GM23338 (cell line): ENCODE measurements at regions not wholly inside any gene's neighbourhood (a gene's known extent, or its start where the extent isn't known, plus 50 kb on each side); places are given as distances from the start of the nearest gene placed in this dataset.

ENCODE experiments used
- ATAC-seq: fragments of 200-7000 bp; cut with Tn5 transposase; 3 replicates; pipeline ENCODE4 v1.9.1; 2020
- DNase-seq: peaks from one replicate; pipeline ENCODE4 v3.0.0-alpha.2; 2015; ENCODE audit warnings: low spot score
- H2AFZ ChIP-seq: fragments of 200-600 bp; sonication (generic); 2 replicates; pipeline ENCODE4 v1.8.0; 2016; ENCODE audit warnings: antibody characterized with exemption, mild to moderate bottlenecking, moderate library complexity
- H3F3A ChIP-seq: fragments of 200-600 bp; sonication (generic); replicated peaks from 2 replicates; pipeline ENCODE4 v1.8.0; 2017; ENCODE audit warnings: antibody characterized with exemption, mixed run types, low read depth
- H3K27ac ChIP-seq: fragments of 200-600 bp; sonication (generic); 2 replicates; pipeline ENCODE4 v1.6.1; 2016; ENCODE audit warnings: low read depth
- H3K27me3 ChIP-seq: fragments of 200-600 bp; sonication (generic); 2 replicates; pipeline ENCODE4 v1.8.0; 2016; ENCODE audit warnings: mild to moderate bottlenecking, mixed run types, moderate library complexity; ENCODE audit not compliant: insufficient read depth
- H3K36me3 ChIP-seq: fragments of 200-600 bp; sonication (generic); 2 replicates; pipeline ENCODE4 v1.8.0; 2016; ENCODE audit warnings: mild to moderate bottlenecking; ENCODE audit not compliant: insufficient read depth
- H3K4me1 ChIP-seq: fragments of 200-600 bp; sonication (generic); 2 replicates; pipeline ENCODE4 v1.8.0; 2016; ENCODE audit warnings: mild to moderate bottlenecking, moderate library complexity; ENCODE audit not compliant: insufficient read depth
- H3K4me2 ChIP-seq: fragments of 200-600 bp; sonication (generic); 2 replicates; pipeline ENCODE4 v1.7.1; 2017; ENCODE audit warnings: mixed run types
- H3K4me3 ChIP-seq: fragments of 200-600 bp; sonication (generic); 2 replicates; pipeline ENCODE4 v1.6.1; 2016; ENCODE audit warnings: mixed run types
- H3K79me2 ChIP-seq: fragments of 200-600 bp; sonication (generic); replicated peaks from 2 replicates; pipeline ENCODE4 v1.8.0; 2017; ENCODE audit warnings: mild to moderate bottlenecking; ENCODE audit not compliant: insufficient read depth
- H3K9me2 ChIP-seq: fragments of 200-600 bp; sonication (generic); 2 replicates; pipeline ENCODE4 v1.8.0; 2017; ENCODE audit not compliant: insufficient read depth
- H4K20me1 ChIP-seq: fragments of 200-600 bp; sonication (generic); replicated peaks from 2 replicates; pipeline ENCODE4 v1.8.0; 2017; ENCODE audit warnings: mild to moderate bottlenecking; ENCODE audit not compliant: insufficient read depth
- H3K27ac Mint-ChIP-seq: 2 replicates; pipeline ENCODE4 v1.8.0; 2020; ENCODE audit warnings: inconsistent platforms, mild to moderate bottlenecking, moderate library complexity, mixed read lengths
- H3K27me3 Mint-ChIP-seq: 3 replicates; pipeline ENCODE4 v1.8.0; 2022; ENCODE audit warnings: low read depth, mild to moderate bottlenecking, moderate library complexity, mixed read lengths, inconsistent platforms; ENCODE audit not compliant: insufficient read depth, poor library complexity
- H3K36me3 Mint-ChIP-seq: 3 replicates; pipeline ENCODE4 v1.8.0; 2021; ENCODE audit warnings: low read depth, mild to moderate bottlenecking, inconsistent platforms, moderate library complexity, mixed read lengths
- H3K4me1 Mint-ChIP-seq: 3 replicates; pipeline ENCODE4 v1.8.0; 2020; ENCODE audit warnings: mild to moderate bottlenecking, inconsistent platforms, mixed read lengths
- H3K4me3 Mint-ChIP-seq: 3 replicates; pipeline ENCODE4 v1.8.0; 2021; ENCODE audit warnings: moderate library complexity, mild to moderate bottlenecking, inconsistent platforms, mixed read lengths
- H3K9me3 Mint-ChIP-seq: 3 replicates; pipeline ENCODE4 v1.8.0; 2020; ENCODE audit warnings: moderate library complexity, mild to moderate bottlenecking, inconsistent platforms, mixed read lengths
- CREB1 ChIP-seq: fragments of 250-450 bp; sonication (Bioruptor Pico); IDR thresholded peaks from 2 replicates; pipeline ENCODE4 v1.5.0; 2020; ENCODE audit warnings: low read depth, mild to moderate bottlenecking, moderate library complexity
- EZH2phosphoT487 ChIP-seq: fragments of 200-600 bp; sonication (generic); IDR thresholded peaks from one replicate; pipeline ENCODE4 v1.8.1; 2018; ENCODE audit warnings: antibody characterized with exemption; ENCODE audit not compliant: unreplicated experiment
- JUNB ChIP-seq: IDR thresholded peaks from one replicate; pipeline ENCODE4 v1.6.1; 2016; ENCODE audit warnings: antibody characterized with exemption; ENCODE audit not compliant: unreplicated experiment
- NANOG ChIP-seq: IDR thresholded peaks from 2 replicates; pipeline ENCODE4 v1.6.1; 2016; ENCODE audit warnings: antibody characterized with exemption, borderline replicate concordance
- POLR2AphosphoS5 ChIP-seq: IDR thresholded peaks from 2 replicates; pipeline ENCODE4 v1.6.1; 2016; ENCODE audit warnings: antibody characterized with exemption, low read depth
- REST ChIP-seq: IDR thresholded peaks from one replicate; pipeline ENCODE4 v1.6.1; 2018; ENCODE audit warnings: antibody characterized with exemption; ENCODE audit not compliant: unreplicated experiment
- ZNF114 ChIP-seq: fragments of 250-450 bp; sonication (Bioruptor Pico); IDR thresholded peaks from 2 replicates; pipeline ENCODE4 v1.5.0; 2020; ENCODE audit warnings: mild to moderate bottlenecking, moderate library complexity
- TF ChIP-seq, protein P1 (sequence below): IDR thresholded peaks from 2 replicates; pipeline ENCODE4 v1.6.1; 2016; ENCODE audit warnings: antibody characterized with exemption
- TF ChIP-seq, protein P2 (sequence below): fragments of 250-450 bp; sonication (Bioruptor Pico); IDR thresholded peaks from 2 replicates; pipeline ENCODE4 v1.5.0; 2020; ENCODE audit warnings: mild to moderate bottlenecking, moderate library complexity
- TF ChIP-seq, protein P3 (sequence below), 2 experiments: fragments of 200-600 bp in 1 of 2; sonication (generic) in 1 of 2; conservative IDR thresholded peaks; 2 replicates each; pipeline versions ENCODE4 v1.5.1 to v1.6.1; 2016 to 2017; ENCODE audit warnings: antibody characterized with exemption in 2 of 2, low read depth in 2 of 2, mild to moderate bottlenecking in 2 of 2, moderate library complexity in 1 of 2

- TF ChIP-seq, protein P1, sequence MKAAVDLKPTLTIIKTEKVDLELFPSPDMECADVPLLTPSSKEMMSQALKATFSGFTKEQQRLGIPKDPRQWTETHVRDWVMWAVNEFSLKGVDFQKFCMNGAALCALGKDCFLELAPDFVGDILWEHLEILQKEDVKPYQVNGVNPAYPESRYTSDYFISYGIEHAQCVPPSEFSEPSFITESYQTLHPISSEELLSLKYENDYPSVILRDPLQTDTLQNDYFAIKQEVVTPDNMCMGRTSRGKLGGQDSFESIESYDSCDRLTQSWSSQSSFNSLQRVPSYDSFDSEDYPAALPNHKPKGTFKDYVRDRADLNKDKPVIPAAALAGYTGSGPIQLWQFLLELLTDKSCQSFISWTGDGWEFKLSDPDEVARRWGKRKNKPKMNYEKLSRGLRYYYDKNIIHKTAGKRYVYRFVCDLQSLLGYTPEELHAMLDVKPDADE = no peak
- TF ChIP-seq POLR2AphosphoS5 = no peak
- TF ChIP-seq REST = no peak
- no peak for TF ChIP-seq JUNB
- no peak for TF ChIP-seq ZNF114 (CRISPR knock-in tag)
- no peak for TF ChIP-seq NANOG
- TF ChIP-seq EZH2phosphoT487 = no peak
- TF ChIP-seq, protein P2, sequence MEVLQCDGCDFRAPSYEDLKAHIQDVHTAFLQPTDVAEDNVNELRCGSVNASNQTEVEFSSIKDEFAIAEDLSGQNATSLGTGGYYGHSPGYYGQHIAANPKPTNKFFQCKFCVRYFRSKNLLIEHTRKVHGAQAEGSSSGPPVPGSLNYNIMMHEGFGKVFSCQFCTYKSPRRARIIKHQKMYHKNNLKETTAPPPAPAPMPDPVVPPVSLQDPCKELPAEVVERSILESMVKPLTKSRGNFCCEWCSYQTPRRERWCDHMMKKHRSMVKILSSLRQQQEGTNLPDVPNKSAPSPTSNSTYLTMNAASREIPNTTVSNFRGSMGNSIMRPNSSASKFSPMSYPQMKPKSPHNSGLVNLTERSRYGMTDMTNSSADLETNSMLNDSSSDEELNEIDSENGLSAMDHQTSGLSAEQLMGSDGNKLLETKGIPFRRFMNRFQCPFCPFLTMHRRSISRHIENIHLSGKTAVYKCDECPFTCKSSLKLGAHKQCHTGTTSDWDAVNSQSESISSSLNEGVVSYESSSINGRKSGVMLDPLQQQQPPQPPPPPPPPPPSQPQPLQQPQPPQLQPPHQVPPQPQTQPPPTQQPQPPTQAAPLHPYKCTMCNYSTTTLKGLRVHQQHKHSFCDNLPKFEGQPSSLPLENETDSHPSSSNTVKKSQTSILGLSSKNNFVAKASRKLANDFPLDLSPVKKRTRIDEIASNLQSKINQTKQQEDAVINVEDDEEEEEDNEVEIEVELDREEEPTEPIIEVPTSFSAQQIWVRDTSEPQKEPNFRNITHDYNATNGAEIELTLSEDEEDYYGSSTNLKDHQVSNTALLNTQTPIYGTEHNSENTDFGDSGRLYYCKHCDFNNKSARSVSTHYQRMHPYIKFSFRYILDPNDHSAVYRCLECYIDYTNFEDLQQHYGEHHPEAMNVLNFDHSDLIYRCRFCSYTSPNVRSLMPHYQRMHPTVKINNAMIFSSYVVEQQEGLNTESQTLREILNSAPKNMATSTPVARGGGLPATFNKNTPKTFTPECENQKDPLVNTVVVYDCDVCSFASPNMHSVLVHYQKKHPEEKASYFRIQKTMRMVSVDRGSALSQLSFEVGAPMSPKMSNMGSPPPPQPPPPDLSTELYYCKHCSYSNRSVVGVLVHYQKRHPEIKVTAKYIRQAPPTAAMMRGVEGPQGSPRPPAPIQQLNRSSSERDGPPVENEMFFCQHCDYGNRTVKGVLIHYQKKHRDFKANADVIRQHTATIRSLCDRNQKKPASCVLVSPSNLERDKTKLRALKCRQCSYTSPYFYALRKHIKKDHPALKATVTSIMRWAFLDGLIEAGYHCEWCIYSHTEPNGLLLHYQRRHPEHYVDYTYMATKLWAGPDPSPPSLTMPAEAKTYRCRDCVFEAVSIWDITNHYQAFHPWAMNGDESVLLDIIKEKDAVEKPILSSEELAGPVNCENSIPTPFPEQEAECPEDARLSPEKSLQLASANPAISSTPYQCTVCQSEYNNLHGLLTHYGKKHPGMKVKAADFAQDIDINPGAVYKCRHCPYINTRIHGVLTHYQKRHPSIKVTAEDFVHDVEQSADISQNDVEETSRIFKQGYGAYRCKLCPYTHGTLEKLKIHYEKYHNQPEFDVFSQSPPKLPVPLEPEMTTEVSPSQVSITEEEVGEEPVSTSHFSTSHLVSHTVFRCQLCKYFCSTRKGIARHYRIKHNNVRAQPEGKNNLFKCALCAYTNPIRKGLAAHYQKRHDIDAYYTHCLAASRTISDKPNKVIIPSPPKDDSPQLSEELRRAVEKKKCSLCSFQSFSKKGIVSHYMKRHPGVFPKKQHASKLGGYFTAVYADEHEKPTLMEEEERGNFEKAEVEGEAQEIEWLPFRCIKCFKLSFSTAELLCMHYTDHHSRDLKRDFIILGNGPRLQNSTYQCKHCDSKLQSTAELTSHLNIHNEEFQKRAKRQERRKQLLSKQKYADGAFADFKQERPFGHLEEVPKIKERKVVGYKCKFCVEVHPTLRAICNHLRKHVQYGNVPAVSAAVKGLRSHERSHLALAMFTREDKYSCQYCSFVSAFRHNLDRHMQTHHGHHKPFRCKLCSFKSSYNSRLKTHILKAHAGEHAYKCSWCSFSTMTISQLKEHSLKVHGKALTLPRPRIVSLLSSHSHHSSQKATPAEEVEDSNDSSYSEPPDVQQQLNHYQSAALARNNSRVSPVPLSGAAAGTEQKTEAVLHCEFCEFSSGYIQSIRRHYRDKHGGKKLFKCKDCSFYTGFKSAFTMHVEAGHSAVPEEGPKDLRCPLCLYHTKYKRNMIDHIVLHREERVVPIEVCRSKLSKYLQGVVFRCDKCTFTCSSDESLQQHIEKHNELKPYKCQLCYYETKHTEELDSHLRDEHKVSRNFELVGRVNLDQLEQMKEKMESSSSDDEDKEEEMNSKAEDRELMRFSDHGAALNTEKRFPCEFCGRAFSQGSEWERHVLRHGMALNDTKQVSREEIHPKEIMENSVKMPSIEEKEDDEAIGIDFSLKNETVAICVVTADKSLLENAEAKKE (CRISPR knock-in tag) = no peak
- TF ChIP-seq CREB1 (CRISPR knock-in tag) = no peak
- TF ChIP-seq, protein P3, sequence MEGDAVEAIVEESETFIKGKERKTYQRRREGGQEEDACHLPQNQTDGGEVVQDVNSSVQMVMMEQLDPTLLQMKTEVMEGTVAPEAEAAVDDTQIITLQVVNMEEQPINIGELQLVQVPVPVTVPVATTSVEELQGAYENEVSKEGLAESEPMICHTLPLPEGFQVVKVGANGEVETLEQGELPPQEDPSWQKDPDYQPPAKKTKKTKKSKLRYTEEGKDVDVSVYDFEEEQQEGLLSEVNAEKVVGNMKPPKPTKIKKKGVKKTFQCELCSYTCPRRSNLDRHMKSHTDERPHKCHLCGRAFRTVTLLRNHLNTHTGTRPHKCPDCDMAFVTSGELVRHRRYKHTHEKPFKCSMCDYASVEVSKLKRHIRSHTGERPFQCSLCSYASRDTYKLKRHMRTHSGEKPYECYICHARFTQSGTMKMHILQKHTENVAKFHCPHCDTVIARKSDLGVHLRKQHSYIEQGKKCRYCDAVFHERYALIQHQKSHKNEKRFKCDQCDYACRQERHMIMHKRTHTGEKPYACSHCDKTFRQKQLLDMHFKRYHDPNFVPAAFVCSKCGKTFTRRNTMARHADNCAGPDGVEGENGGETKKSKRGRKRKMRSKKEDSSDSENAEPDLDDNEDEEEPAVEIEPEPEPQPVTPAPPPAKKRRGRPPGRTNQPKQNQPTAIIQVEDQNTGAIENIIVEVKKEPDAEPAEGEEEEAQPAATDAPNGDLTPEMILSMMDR (conservative IDR thresholded peaks at IDR 0.05; ENCODE audit: low read depth in 2 of 2) = no peak
- no peak overlapping the region for H2AFZ ChIP-seq
- ATAC-seq = no peak
- H3K4me3 ChIP-seq = no peak overlapping the region
- no peaks in the 10 kb centered on the region for H3K79me2 ChIP-seq
- 0 out of 2 replicates have a peak, but pooled peaks cover 7% of the 10 kb centered on the region for H3K9me2 ChIP-seq
- H3K4me3 Mint-ChIP-seq = no peak overlapping the region
- H3K36me3 Mint-ChIP-seq = no peaks in the 10 kb centered on the region
- no peaks in the 10 kb centered on the region for H3K36me3 ChIP-seq
- DNase-seq = no peak
- H3K27me3 Mint-ChIP-seq = no peaks in the 10 kb centered on the region
- H3F3A ChIP-seq = no peaks in the 10 kb centered on the region
- H3K4me1 Mint-ChIP-seq = no peaks in the 10 kb centered on the region
- no peaks in the 10 kb centered on the region for H3K9me3 Mint-ChIP-seq
- H3K27ac Mint-ChIP-seq = no peak overlapping the region
- H3K4me1 ChIP-seq = no peaks in the 10 kb centered on the region
- H3K27me3 ChIP-seq = no peaks in the 10 kb centered on the region
- H4K20me1 ChIP-seq = no peaks in the 10 kb centered on the region
- no peak overlapping the region for H3K4me2 ChIP-seq
- no peak overlapping the region for H3K27ac ChIP-seq
Measured at GRCh38 chr18:60894254-60894945, 438.8 kb upstream of the CDH20 start.
